HG03571 (cell line): ENCODE measurements at regions not wholly inside any gene's neighbourhood (a gene's known extent, or its start where the extent isn't known, plus 50 kb on each side); places are given as distances from the start of the nearest gene placed in this dataset.
"Not testable (repeated sequence)": the region's sequence is repeated elsewhere in the genome, so short reads cannot be mapped to it uniquely, and the experiment has no call there.

Experiments used
- ATAC-seq: cut with Tn5 transposase; IDR thresholded peaks from one replicate; pipeline ENCODE4 v1.9.1; 2021; ENCODE audit not compliant: unreplicated experiment

GRCh38 chr4:148962539-148963290, 520.5 kb upstream of the NR3C2 start:
- no peak for ATAC-seq

- ATAC-seq: no peak
Measured at GRCh38 chr4:148961526-148961925, 519.3 kb upstream of the NR3C2 start.

- ATAC-seq: no peak
Measured at GRCh38 chr4:148958317-148958716, 516.1 kb upstream of the NR3C2 start.

- ATAC-seq: no peak
Measured at GRCh38 chr4:148955564-148956297, 513.5 kb upstream of the NR3C2 start.

GRCh38 chr4:148954011-148954749, 512.0 kb upstream of the NR3C2 start:
- no peak for ATAC-seq

GRCh38 chr4:148951346-148951745, 509.1 kb upstream of the NR3C2 start:
- no peak for ATAC-seq

GRCh38 chr4:148946271-148946670, 504.1 kb upstream of the NR3C2 start:
- no peak for ATAC-seq

GRCh38 chr4:148944839-148945219, 502.6 kb upstream of the NR3C2 start:
- no peak for ATAC-seq

GRCh38 chr4:148944136-148944838, 502.1 kb upstream of the NR3C2 start:
- ATAC-seq: no peak

- ATAC-seq: no peak
Measured at GRCh38 chr4:148934926-148935578, 492.8 kb upstream of the NR3C2 start.

- ATAC-seq: no peak
Measured at GRCh38 chr4:148926276-148927260, 484.4 kb upstream of the NR3C2 start.

- no peak for ATAC-seq
Measured at GRCh38 chr4:148923881-148924280, 481.7 kb upstream of the NR3C2 start.

- no peak for ATAC-seq
Measured at GRCh38 chr4:148922497-148922896, 480.3 kb upstream of the NR3C2 start.

- no peak for ATAC-seq
Measured at GRCh38 chr4:148914734-148915133, 472.5 kb upstream of the NR3C2 start.

- ATAC-seq: no peak
Measured at GRCh38 chr4:148914301-148914700, 472.1 kb upstream of the NR3C2 start.

- no peak for ATAC-seq
Measured at GRCh38 chr4:148903388-148903787, 461.2 kb upstream of the NR3C2 start.

GRCh38 chr4:148901075-148901705, 459.0 kb upstream of the NR3C2 start:
- no peak for ATAC-seq

- not testable (repeated sequence) for ATAC-seq
Measured at GRCh38 chr4:148898139-148898538, 455.9 kb upstream of the NR3C2 start.

- ATAC-seq: no peak
Measured at GRCh38 chr4:148893095-148893494, 450.9 kb upstream of the NR3C2 start.
